ENCODE measurements at regions not wholly inside any gene's neighbourhood (a gene's known extent, or its start where the extent isn't known, plus 50 kb on each side); places are given as distances from the start of the nearest gene placed in this dataset.
"Not testable (repeated sequence)": the region's sequence is repeated elsewhere in the genome, so short reads cannot be mapped to it uniquely, and the experiment has no call there.

GRCh38 chr4:164320847-164321246 lies 433.1 kb upstream of the SMIM31 start:
- no peak for DNase-seq (ENCODE audit: low read depth)

DNA sequence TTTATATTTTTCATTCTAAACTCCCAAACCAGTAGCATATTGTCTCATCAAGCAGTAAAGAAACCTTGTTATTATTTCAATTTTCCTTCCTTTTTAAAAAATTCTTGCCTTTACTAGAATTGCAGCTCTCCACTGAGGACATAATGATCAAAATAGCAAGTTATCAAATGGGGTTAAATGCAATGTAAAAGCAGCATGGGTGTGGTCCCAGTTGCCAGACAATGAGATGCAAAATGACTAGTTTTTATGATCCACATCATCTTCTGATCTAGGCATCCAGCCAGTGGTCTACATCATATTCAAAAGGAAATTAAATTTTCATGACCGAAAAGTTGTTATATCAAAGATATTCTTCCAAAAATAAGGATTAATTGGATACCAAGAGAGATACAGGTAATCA lies 427.9 kb upstream of the SMIM31 start:
- DNase-seq (ENCODE audit: low read depth), result no peak

- DNase-seq (ENCODE audit: low read depth), result no peak
Observed at GRCh38 chr4:164337219-164337944, 416.5 kb upstream of the SMIM31 start.

DNA sequence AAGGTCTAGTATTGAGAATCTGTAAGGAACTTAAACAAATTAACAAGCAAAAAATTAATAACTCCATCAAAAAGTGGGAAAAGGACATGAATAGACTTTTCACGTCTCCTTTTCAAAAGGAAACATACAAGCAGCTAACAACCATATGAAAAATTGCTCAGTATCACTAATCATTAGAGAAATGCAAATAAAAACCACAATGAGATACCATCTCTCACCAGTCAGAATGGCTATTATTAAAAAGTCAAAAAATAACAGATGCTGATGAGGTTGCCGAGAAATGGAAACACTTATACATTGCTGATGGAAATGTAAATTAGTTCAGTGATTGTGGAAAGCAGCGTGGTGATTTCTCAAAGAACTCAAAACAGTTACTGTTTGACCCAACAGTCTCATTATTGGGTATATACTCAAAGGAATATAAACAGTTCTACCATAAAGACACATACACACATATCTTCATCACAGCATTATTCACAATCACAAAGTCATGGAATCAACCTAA lies 410.4 kb upstream of the SMIM31 start:
- DNase-seq (ENCODE audit: low read depth), result no peak

- no peak for DNase-seq (ENCODE audit: low read depth)
Observed at GRCh38 chr4:164345756-164346155, 408.2 kb upstream of the SMIM31 start.

DNA sequence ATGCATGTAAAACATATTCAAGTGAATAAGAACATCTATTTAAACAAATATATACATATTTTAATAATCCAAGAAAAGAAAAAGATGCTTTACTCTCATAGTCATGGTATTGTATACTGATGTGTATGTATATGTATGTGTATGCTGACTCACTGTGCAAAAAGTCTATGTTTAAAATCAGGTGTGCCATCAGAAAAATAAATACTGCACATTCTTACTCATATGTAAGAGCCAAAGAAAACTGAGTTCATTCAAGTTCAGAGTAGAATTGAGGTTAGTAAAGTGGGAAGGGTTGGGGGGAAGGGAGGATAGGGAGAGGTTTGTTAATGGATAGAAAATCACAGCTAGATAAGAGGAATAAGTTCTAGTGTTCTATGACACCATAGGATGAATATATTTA lies 403.9 kb upstream of the SMIM31 start:
- no peak for DNase-seq (ENCODE audit: low read depth)

DNA sequence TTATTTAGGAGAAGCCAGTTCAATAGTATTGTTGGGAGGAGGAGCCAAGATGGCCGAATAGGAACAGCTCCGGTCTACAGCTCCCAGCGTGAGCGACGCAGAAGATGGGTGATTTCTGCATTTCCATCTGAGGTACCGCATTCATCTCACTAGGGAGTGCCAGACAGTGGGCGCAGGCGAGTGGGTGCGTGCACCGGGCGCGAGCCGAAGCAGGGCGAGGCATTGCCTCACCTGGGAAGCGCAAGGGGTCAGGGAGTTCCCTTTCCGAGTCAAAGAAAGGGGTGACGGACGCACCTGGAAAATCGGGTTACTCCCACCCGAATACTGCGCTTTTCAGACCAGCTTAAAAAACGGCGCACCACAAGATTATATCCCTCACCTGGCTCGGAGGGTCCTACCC lies 403.2 kb upstream of the SMIM31 start:
- not testable (repeated sequence) for DNase-seq (ENCODE audit: low read depth)

- no peak for DNase-seq (ENCODE audit: low read depth)
Observed at GRCh38 chr4:164357957-164358356, 396.0 kb upstream of the SMIM31 start.

- DNase-seq (ENCODE audit: low read depth), result no peak
Observed at GRCh38 chr4:164358400-164358799, 395.5 kb upstream of the SMIM31 start.

DNA sequence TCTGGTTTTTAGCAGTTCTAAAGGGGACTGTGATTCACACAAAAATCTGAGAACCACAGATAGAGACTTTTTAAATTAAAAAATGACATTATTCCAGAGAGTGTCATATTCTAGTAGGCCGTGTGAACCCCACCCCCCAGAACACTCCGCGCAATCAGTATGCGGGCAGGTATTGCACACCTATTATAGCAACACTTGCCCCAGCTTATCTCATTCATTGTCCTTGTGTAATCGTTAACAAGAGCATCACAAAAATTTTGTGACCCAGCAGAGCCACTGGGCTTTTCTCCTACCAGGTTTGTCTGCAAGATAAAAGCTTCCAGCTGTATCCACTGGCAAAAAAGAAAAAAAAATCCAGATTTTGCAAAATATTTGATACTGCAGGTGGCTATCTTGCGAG lies 394.1 kb upstream of the SMIM31 start:
- no peak for DNase-seq (ENCODE audit: low read depth)

GRCh38 chr4:164368894-164369293 lies 385.0 kb upstream of the SMIM31 start:
- no peak for DNase-seq (ENCODE audit: low read depth)

DNA sequence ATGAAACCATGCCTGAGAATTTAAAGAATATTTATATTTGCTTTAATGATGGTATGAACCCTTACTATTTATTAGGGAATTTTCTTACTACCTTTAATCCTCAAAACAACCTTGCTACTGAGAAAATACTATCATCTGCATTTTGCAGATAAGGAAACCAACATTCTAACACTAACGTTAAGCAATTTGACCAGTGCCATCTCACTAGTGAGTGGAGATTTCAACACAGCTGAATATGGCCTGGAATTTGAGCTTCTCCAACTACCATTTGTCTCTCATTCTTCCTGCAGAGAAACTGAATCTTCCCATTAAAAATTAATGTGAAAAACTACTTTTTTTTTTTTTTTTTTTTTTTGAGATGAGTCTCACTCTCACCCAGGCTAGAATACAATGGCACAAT lies 380.9 kb upstream of the SMIM31 start:
- no peak for DNase-seq (ENCODE audit: low read depth)

DNA sequence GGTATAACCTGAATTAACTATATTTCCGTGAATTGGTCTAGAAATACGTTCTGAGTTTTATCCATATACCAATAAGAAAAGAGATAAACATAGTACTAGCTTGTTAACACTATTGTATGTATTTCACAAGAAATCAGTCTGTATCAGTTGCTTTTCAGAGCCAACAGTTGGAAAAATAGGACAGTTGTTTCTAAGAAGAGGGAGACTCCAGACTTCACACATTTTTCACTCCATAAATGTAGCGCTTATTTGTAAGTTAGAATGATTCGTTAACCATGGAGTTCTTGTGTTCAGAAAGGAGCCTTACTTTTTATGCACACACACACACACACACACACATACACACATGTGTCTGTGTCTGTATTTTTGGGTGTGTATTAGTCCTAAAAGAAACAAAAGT lies 376.7 kb upstream of the SMIM31 start:
- DNase-seq (ENCODE audit: low read depth), result no peak

GRCh38 chr4:164378361-164378760 lies 375.6 kb upstream of the SMIM31 start:
- no peak for DNase-seq (ENCODE audit: low read depth)

DNA sequence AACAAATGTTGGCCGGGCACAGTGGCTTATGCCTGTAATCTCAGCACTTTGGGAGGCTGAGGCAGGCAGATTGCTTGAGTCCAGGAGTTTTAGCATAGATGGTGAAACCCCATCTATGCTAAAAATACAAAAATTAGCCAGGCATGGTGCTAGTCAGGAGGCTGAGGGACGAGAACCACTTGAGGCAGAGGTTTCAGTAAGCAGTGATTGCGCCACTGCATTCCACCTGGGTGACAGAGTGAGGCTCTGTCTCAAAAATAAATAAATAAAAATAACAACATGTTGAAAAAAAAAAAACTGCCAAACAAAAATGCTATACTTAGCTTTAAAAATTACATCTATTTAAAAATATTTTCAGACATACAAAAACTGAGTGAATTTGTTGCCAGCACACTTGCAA lies 374.2 kb upstream of the SMIM31 start:
- no peak for DNase-seq (ENCODE audit: low read depth)

DNA sequence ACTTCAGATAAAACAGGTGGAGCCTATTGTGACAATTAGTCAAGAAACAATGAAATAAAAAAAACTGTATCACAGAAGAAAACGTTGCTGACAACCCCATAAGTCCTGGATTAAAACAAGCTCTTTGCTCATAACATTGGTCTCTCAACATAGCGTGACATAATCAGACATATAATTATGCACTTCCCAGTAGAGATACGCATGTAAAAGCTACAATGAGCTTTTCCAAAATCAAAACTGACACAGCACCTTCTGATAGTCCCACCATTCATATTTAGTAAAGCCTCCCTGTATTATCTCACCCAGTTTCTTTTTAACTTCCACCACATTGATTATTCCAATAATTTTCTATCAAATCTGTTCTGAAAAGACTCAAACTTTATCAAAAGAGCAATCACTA lies 372.1 kb upstream of the SMIM31 start:
- no peak for DNase-seq (ENCODE audit: low read depth)

DNA sequence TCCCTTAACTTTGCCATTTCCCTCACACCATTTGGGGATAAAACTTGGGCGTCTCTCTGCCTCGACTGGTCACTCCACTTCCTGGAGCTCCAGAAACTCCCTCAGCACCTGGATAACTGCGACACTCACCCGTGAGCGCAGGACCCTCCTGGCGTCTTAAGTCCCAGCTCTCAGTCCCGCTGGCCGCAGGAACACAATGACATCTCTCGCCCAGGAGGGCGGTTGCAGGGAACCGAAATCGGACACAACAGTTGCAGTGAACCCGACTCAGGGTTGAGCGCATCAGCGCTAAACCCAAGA lies 370.9 kb upstream of the SMIM31 start:
- DNase-seq (ENCODE audit: low read depth), result no peak

GRCh38 chr4:164383358-164384220 lies 370.3 kb upstream of the SMIM31 start:
- DNase-seq (ENCODE audit: low read depth), result no peak

GRCh38 chr4:164384416-164384815 lies 369.5 kb upstream of the SMIM31 start:
- no peak for DNase-seq (ENCODE audit: low read depth)

GRCh38 chr4:164396439-164396838 lies 357.5 kb upstream of the SMIM31 start:
- no peak for DNase-seq (ENCODE audit: low read depth)

DNA sequence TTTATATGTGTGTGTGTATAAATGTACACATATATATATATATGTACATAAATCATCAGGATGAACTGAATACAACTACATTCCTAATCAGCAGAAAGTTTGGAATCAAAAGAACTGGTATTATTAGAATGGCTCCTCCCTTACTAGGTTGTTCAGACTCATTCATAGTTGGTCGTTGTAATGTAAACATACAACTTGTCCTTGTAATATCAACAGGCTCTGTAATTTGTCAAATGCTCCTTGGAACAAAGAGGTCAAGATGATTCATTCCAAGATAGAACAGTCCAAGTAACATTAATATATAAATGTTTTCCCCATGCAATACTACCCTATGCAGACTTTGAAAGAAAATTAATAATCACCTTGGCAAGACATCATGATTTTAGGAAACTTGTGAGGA lies 351.4 kb upstream of the SMIM31 start:
- DNase-seq (ENCODE audit: low read depth), result no peak

GRCh38 chr4:164405774-164406173 lies 348.2 kb upstream of the SMIM31 start:
- no peak for DNase-seq (ENCODE audit: low read depth)

DNA sequence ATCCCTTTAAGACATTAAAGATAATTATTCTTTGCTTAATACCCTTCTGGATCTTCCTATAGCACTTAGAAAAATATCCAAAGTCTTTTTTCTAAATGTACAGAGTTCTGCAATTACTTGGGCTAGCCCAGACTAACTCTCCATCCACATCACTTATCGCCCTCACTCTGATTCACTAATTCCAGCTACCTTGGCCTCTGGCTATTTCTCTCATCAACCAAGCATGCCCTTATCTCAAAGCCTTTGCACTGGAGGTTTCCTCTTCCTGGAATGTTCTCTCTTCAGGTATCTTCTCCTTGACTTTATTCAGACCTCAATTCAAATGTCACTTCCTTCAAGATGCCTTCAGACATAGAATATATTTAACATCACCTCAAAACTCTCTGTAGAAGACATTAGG lies 345.1 kb upstream of the SMIM31 start:
- DNase-seq (ENCODE audit: low read depth), result no peak

GRCh38 chr4:164410401-164410800 lies 343.5 kb upstream of the SMIM31 start:
- no peak for DNase-seq (ENCODE audit: low read depth)
